ENCODE measurements at regions not wholly inside any gene's neighbourhood (a gene's known extent, or its start where the extent isn't known, plus 50 kb on each side); places are given as distances from the start of the nearest gene placed in this dataset.

- no peaks in the 10 kb centered on the region for H3K4me1 ChIP-seq (ENCODE audit: insufficient read depth, low read length)
- no peak for FAIRE-seq
- H3K9me3 ChIP-seq (ENCODE audit: low read length) = no peaks in the 10 kb centered on the region
- WGBS (ENCODE audit: low lambda C conversion rate) = 31% methylated on average over 9 of the region's 9 CpGs
- ATAC-seq = no peak
- no peaks in the 10 kb centered on the region for H3K27me3 ChIP-seq (ENCODE audit: control insufficient read depth in 1 of 2, insufficient read depth in 2 of 2, low read length in 2 of 2)
- H3K79me2 ChIP-seq (ENCODE audit: insufficient read depth, low read length) = no peaks in the 10 kb centered on the region
- no peak overlapping the region for H2AFZ ChIP-seq (ENCODE audit: low read length)
- no peak overlapping the region for H3K4me3 ChIP-seq (replicated peaks in 1 of 3; ENCODE audit: insufficient read depth in 1 of 3, low read depth in 2 of 3, low read length in 3 of 3)
- ChIA-PET CTCF (ENCODE audit: low intra/inter-chr PET ratio, low total read pairs) (no interaction called here), POLR2A (no interaction called here)
- TF ChIP-seq U2AF1 (optimal IDR thresholded peaks at IDR 0.05; ENCODE audit: low read depth, low read length) = no peak
- no peak for TF ChIP-seq CEBPZ (IDR thresholded peaks at IDR 0.05; ENCODE audit: low read length)
- no peak for TF ChIP-seq BRCA1 (CRISPR knock-in tag; IDR thresholded peaks at IDR 0.05)
- TF ChIP-seq ZNF362 (CRISPR knock-in tag; IDR thresholded peaks at IDR 0.05; ENCODE audit: borderline replicate concordance) = no peak
- no peak overlapping the region for H3K27ac ChIP-seq (ENCODE audit: extremely low read length, insufficient read depth, low read length)
- no peaks in the 10 kb centered on the region for H3K36me3 ChIP-seq (replicated peaks in 1 of 2; ENCODE audit: control insufficient read depth in 1 of 2, insufficient read depth in 2 of 2, low read length in 2 of 2)
- intact Hi-C loops (cut with micrococcal nuclease; ENCODE audit: unreplicated experiment) (no loop called here), in situ Hi-C loops (cut with HindIII; ENCODE audit: extremely low pct_ligation_motif_present, low pct_unique_long_range_greater_than_20kb) (no loop called here)
- no peak overlapping the region for H3K9ac ChIP-seq (ENCODE audit: insufficient read depth, low read depth, low read length)
- BruUV-seq (replicated peaks) = no TSS peak
- no peak overlapping the region for H3K4me2 ChIP-seq (ENCODE audit: low read depth, low read length)
- H4K20me1 ChIP-seq (ENCODE audit: insufficient read depth, low read length) = no peaks in the 10 kb centered on the region
- no peak for DNase-seq (ENCODE audit: low spot score)
Observed at GRCh38 chr3:64332459-64333350, 107.4 kb upstream of the PRICKLE2 start.

Measured in HepG2 (cell line).